LNCaP clone FGC (cell line): ENCODE measurements at regions not wholly inside any gene's neighbourhood (a gene's known extent, or its start where the extent isn't known, plus 50 kb on each side); places are given as distances from the start of the nearest gene placed in this dataset.

Source experiments
- DNase-seq: peaks from one replicate; pipeline ENCODE4 v3.0.0-alpha.2; 2011; ENCODE audit warnings: low read depth
- H3K4me3 ChIP-seq: 2 replicates; pipeline ENCODE4 v1.5.1; 2011; ENCODE audit warnings: mild to moderate bottlenecking, low read depth, low read length, control low read depth
- CTCF ChIP-seq: IDR thresholded peaks from 2 replicates; pipeline ENCODE4 v1.5.1; 2012; ENCODE audit warnings: mild to moderate bottlenecking; ENCODE audit not compliant: control insufficient read depth, insufficient read depth; ENCODE audit errors: extremely low read depth

- TF ChIP-seq CTCF: no peak
- DNase-seq: no peak
- H3K4me3 ChIP-seq: no peak overlapping the region
These were observed 158.7 kb downstream of the DACT1 start for GRCh38 chr14:58796242-58797009.

- H3K4me3 ChIP-seq: no peak overlapping the region
- TF ChIP-seq CTCF: no peak
- no peak for DNase-seq
These were observed 159.3 kb downstream of the DACT1 start for GRCh38 chr14:58797010-58797429.

GRCh38 chr14:58798173-58798572 lies 160.4 kb downstream of the DACT1 start:
- no peak for TF ChIP-seq CTCF
- no peak overlapping the region for H3K4me3 ChIP-seq
- DNase-seq: no peak

GRCh38 chr14:58801086-58801485 lies 163.3 kb downstream of the DACT1 start:
- no peak for DNase-seq
- H3K4me3 ChIP-seq: no peak overlapping the region
- TF ChIP-seq CTCF: no peak

GRCh38 chr14:58805057-58805456 lies 167.3 kb downstream of the DACT1 start:
- DNase-seq: no peak
- TF ChIP-seq CTCF: no peak
- no peak overlapping the region for H3K4me3 ChIP-seq

- TF ChIP-seq CTCF: no peak
- peak; percentile 64 for DNase-seq
- no peak overlapping the region for H3K4me3 ChIP-seq
These were observed 168.0 kb downstream of the DACT1 start for GRCh38 chr14:58805605-58806409.

- H3K4me3 ChIP-seq: no peak overlapping the region
- no peak for DNase-seq
- no peak for TF ChIP-seq CTCF
These were observed 169.4 kb downstream of the DACT1 start for GRCh38 chr14:58807191-58807590.
